GM13977 (cell line): ENCODE measurements at regions not wholly inside any gene's neighbourhood (a gene's known extent, or its start where the extent isn't known, plus 50 kb on each side); places are given as distances from the start of the nearest gene placed in this dataset.

Source experiments
- DNase-seq: peaks from one replicate; pipeline ENCODE4 v3.0.0; 2012; ENCODE audit warnings: low spot score
- in situ Hi-C: fragments of 300-500 bp; cut with MboI; formaldehyde crosslinking; loops from one replicate; pipeline ENCODE4 v1.12.0; 2022; ENCODE audit warnings: low sequenced_read_pairs, low pct_unique_long_range_greater_than_20kb, mixed read lengths, inconsistent platforms; ENCODE audit not compliant: unreplicated experiment
- TF ChIP-seq, protein P1 (sequence below): IDR thresholded peaks from 2 replicates; pipeline ENCODE4 v1.5.1; 2012; ENCODE audit warnings: mild to moderate bottlenecking, control low read depth; ENCODE audit not compliant: insufficient read depth; ENCODE audit errors: extremely low read depth, missing control alignments

DNA sequence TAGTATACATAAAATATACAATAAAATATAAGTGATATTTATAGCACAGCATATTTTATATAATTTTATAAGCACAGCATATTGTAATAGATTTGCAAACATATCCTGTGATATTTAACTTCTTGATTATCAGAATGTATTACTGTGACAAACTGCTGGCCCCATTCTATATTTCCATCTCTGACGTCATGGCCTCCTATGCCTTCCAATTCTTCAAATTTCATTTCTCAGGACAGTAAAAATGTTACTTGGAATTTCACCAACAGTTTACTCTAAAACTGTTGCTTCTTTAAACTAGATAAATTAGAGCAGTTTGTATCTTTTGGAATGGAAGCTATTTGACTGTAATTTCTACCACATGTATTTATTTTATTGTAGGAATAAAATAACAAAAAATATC lies 102.5 kb upstream of the SLC25A13 start:
- TF ChIP-seq, protein P1, sequence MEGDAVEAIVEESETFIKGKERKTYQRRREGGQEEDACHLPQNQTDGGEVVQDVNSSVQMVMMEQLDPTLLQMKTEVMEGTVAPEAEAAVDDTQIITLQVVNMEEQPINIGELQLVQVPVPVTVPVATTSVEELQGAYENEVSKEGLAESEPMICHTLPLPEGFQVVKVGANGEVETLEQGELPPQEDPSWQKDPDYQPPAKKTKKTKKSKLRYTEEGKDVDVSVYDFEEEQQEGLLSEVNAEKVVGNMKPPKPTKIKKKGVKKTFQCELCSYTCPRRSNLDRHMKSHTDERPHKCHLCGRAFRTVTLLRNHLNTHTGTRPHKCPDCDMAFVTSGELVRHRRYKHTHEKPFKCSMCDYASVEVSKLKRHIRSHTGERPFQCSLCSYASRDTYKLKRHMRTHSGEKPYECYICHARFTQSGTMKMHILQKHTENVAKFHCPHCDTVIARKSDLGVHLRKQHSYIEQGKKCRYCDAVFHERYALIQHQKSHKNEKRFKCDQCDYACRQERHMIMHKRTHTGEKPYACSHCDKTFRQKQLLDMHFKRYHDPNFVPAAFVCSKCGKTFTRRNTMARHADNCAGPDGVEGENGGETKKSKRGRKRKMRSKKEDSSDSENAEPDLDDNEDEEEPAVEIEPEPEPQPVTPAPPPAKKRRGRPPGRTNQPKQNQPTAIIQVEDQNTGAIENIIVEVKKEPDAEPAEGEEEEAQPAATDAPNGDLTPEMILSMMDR = no peak
- DNase-seq = no peak
- in situ Hi-C loops = no loop called here

DNA sequence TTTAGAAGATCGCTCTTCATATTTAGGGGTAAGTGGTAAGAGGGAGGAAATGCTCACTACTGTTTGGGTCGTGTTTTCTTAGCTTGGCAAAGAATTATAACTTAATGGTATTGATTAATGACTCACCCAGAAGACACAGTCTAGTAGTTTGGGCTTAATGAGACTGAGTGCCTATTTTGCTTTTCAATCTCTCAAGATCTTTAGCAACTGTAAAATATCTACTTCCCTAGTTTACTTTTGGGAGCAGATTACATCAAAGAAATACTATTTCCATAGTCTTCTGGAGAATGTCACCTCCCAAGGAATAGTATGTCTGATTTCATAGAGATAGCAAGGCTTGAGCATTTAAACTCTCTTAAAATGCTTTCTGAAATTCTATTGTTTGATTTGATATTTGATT lies 100.5 kb upstream of the SLC25A13 start:
- DNase-seq = no peak
- TF ChIP-seq, protein P1 = no peak
- in situ Hi-C loops = no loop called here

DNA sequence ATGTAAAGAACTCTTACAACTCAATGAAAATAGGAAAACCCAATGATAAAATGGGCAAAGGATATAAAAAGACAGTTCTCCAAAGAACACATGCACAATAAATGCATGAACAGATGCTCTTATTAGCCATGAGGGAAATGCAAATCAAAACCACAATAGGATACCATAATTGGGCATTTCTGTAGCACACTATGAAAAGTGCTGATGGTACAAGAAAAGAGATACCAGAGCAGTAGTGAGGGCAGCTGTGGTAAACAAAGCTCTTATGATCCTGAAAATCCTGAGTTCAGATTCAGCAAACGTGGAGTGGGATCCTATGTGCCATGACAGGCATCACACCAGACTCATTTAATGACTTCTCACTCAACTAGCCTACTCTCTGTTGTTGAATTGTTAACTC lies 96.7 kb upstream of the SLC25A13 start:
- TF ChIP-seq, protein P1 = no peak
- in situ Hi-C loops = no loop called here
- DNase-seq = no peak

DNA sequence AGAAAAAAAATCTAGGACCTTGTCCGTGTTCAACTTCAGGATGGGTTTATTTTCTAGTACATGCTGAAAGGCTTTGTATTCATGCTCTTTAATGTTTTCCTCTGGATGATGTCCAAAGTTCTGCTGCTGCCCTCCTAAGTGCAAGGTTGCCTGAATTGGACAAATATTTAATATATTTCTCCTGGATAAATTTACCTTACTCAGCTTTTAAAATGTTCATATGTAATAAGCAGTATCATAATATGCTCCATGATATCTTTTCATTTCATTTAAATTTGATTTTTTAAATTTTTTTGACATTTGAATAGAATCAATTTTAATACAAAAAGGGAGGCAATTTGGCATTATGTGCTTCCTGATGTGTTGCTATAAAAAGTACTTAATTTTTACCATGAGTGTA lies 95.9 kb upstream of the SLC25A13 start:
- in situ Hi-C loops = no loop called here
- DNase-seq = no peak
- TF ChIP-seq, protein P1 = no peak

DNA sequence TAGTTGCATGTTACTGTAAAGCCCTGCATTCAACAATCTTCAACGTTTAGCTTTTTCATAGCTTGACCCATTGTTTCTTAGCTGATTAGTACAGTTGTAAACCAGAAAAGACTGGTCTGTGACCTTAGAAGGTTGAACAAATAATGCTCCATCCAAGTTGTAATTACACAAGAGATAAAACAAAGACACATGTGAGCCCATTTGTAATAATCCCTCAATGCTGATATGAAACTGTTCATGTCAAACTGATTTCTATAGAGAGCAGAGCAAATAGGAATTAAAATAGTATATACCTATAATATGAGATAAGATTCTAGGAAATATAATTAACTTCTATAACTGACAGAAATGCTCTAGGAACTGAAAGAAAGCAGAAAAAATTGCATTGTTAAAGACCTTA lies 94.7 kb upstream of the SLC25A13 start:
- no peak for DNase-seq
- in situ Hi-C loops = no loop called here
- TF ChIP-seq, protein P1 = no peak

DNA sequence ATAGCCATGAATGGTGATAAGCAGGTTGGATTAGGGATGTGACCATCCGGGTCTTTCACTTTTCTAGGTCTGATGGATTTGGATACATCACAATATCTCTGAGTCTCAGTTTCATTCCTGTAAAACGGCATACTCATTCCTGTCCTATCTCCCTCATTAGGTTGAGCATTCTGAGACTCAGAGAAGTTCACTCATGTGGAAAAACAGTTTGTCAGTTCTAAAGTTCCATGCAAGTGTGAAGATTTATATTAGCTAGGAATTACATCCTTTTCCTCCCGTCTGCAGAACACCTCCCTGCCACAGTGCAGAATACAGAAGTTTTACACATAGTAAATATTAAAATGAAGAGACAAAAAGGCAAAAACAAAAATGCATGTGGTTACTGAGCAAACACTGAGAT lies 94.2 kb upstream of the SLC25A13 start:
- in situ Hi-C loops = no loop called here
- TF ChIP-seq, protein P1 = no peak
- DNase-seq = no peak
